SH-SY5Y (cell line): ENCODE measurements at regions not wholly inside any gene's neighbourhood (a gene's known extent, or its start where the extent isn't known, plus 50 kb on each side); places are given as distances from the start of the nearest gene placed in this dataset.

Source experiments
- GATA2 ChIP-seq: IDR thresholded peaks from 2 replicates; pipeline ENCODE4 v1.6.1; 2011; ENCODE audit warnings: mild to moderate bottlenecking, low read depth, low read length
- GATA3 ChIP-seq: IDR thresholded peaks from 2 replicates; pipeline ENCODE4 v1.6.1; 2011; ENCODE audit warnings: low read depth, mild to moderate bottlenecking, low read length, moderate library complexity

DNA sequence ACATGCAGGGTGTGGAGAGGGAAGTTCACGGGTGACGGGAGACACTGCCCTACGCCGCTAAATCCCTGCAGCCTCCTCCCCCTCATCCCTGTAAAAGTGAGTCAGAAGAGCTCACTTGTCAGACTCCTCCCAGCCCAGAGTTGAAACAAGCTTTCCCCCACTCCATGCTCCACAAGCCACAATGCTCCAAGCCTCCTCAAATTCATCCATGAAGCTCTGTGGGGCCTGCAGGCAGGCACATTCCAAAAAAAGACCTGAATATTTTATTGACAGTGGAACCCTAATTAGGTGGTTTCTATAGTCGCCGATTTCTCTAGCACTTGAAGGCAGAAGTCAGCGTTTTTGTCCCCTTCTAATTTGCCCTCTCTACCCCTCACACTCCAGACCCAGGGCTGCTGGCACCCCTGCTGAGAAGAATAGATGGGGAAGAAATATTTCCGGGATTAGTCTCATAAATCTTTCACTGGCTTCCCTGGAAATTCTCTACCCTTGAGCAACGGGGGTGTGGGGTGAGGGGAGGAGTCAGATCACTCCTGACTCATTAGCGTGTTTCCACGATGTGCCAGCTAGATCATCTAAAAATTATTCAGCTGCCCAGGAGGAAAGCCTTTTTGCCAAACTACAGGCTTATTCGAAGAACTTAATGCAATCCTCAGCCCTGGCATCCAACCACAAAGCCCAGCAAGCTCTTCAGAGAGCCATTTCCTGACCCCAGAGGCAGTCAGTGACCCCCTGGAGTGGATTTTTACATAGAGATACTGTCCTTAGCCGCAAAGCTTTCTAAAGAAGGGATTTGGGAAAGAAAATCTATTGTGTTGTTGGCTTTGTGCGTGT is 97.1 kb downstream of the ENC1 start:
- TF ChIP-seq GATA3 (no peak), GATA2 (no peak)

DNA sequence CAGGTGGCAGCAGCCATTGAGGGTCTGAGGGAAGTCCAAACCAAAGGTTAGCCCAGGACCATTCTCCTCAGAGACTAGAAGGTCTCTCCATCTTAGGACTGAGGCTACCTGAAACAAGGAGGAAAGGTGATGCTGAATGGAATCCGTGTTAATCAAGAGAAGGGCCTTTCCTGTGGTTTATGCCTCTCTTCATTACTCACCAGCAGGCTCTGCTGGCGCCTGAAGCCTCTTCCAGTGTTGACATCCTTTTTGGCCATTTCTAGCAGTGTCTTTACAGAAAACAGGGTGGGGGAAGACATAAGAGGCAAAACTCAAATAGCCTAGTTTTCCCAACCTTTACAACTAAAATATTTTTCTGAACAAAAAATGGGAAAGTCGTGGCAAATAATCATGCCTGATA is 98.0 kb downstream of the ENC1 start:
- no peak for TF ChIP-seq GATA2
- no peak for TF ChIP-seq GATA3

DNA sequence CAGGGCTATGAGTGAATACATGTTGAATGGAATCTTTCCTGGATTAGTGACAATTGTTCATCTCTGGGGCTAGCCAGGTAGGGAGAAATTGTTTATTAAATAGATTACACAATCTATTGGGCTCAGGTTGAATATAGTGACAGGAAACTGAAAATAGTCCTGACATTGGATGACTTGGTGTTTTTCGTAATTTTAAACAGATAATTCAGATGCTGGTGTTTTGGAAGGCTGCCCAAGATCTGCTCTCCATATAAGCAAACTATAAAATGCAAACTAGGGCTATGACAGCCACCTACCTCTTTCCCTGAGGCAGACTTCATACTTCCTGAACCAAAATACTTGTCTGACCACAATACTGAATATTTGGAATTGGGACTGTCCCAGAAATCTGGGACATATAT is 99.1 kb downstream of the ENC1 start:
- TF ChIP-seq GATA2: no peak
- TF ChIP-seq GATA3: no peak

DNA sequence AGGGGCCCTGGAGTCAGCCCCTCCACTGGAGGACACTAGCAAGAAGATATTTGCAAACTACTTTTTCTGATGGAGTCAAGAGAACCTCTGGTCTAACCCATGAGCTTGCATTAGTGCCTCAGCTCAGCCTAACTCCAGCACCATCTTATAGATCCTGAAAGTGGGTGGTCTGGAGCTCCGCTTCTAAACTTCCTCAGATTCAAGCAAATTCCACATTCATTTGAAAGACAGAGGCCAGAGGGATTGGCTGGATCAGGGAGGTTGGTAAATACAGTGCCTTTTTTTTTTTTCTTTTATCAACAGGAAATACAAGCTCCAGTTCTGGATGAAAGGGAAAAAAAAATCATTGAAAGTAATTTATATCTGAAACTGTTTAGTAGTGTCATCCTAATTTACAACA is 99.9 kb downstream of the ENC1 start:
- TF ChIP-seq GATA2 (no peak), GATA3 (no peak)

DNA sequence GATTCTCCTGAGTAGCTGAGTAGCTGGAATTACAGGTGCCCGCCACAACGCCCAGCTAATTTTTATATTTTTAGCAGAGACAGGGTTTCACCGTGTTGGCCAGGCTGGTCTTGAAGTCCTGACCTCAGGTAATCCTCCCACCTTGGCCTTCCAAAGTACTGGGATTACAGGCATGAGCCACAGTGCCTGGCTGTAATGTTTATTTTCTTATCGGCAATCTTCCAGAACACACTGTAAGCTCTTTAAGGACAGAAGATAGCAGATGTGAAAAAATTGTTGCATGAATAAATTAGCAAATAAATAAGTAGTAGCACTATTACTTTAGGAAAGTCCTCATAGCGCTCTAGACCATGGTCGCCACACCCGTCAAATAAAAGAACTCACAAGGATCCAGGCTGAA is 100.5 kb downstream of the ENC1 start:
- no peak for TF ChIP-seq GATA2
- no peak for TF ChIP-seq GATA3

DNA sequence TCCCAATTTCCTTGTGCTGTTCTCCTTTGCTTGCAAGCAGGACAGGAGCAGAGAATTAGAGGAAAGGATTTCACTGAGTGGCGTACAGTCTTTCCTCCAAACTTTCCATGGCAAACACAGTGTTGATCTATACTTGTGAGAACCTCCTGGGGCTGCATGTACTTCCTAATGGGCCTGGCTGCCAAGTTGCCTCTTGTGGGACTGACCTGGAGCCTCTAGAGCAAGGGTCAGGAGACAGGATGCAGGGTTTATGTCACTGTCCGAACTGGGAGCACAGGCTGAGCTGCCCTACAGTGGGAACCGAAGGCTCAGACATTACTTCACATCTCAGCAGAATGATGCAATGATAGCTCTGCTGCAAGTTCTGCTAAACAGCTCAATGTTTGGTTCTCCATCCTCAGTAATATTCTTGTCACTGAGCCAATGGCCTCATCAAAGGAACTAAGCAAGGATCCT is 102.3 kb downstream of the ENC1 start:
- TF ChIP-seq GATA2 (no peak), GATA3 (no peak)

DNA sequence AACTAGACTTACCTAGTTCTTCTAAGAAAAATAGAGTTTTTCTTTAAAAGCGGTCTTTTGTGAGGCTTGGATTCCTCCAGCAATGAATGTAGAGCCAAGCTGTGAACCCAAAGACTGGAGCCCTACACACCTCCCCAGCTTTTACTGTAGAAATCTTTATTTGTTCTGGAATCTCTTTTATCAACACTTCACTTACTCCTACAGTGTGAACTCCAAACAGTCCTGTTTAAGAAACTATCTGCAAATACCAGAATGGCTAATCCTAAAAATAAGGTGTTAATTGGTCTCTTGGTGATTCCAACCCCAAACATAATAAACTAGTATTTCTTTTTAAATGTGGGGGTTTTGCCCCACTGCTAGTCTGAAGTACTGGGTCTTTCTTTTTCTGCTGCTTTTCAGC is 103.9 kb downstream of the ENC1 start:
- no peak for TF ChIP-seq GATA3
- no peak for TF ChIP-seq GATA2

DNA sequence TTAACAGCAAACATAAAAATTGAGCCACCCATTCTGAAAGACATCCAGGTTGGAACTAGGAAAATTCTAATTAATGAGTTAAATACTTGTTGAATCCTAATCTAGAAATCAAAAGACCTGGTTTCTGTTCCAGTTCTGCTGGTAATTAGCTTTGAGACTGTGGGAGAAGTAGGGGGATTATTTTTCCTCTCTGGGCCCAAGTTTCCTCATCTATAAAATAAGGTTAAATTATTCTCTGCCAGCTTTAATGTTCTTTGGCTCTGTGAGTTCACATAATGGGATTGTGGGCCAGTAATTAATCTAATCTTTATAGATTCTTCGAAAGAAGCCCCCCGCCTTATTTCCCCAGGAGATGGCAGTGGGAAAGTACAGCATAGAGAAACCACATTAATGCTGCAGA is 104.6 kb downstream of the ENC1 start:
- no peak for TF ChIP-seq GATA2
- TF ChIP-seq GATA3: no peak

DNA sequence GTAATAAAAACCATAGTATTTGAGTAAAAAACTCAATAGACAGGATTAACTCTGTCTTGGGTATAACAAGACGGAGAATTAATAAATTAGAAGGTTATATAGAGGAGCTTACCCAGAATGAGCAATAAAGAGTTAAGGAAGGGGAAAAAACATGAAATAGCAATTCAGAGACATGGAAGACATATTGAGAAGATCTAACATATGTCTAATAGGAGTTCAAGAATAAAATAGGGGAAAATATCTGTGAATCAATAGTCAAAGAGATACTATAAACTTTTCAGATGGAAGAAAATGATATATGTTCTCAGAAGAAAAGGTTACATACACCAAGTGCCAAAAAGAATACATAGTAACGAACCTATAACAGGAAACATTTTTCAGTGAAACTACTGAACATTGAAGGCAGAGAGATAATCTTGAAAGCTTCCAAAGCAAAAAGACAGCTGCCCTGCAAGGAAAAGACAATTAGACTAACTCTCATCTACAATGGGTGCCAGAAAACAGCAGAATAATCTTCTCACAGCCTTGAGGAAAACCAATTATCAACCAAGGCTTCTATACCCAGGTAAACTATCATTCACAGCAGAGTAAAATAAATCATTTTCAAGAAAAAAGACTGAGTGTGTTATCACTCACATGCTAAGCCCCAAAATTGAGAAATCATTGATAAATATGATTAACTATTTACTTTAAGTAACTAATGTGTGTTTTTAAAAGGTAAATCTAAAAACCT is 106.0 kb downstream of the ENC1 start:
- no peak for TF ChIP-seq GATA2
- TF ChIP-seq GATA3: no peak

DNA sequence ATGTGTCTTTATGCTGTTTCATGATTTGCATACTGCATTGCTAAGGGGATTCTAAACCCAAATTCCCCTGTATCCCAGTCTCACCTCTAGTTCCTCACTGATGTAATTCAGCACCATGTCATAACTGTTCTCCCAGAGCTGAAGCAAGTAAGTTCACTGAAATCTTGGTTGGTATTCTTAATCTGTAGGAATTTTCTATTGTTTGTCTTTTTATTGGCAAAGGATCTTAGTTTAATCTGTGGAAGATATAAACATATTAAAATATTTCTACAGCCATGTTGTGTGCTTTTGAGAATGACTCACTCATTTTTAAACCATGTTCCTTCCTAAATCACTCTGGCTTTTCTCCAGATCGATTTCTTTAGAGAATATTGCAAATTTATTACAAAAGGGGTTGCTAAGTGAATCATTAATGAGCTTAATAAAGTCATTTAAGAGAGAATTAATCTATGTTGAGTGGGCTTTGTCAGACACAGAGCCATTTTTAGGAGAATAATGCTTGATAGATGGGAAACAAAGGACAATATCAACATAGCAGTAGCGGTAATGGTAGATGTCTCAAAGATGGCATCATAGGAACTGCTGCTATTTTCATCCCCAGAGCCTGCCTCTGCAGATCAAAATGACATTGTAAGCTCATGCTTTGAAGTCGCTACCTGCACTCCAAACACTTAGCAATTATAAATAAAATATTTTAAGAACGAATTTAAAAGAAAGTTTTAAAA is 110.0 kb downstream of the ENC1 start:
- no peak for TF ChIP-seq GATA2
- TF ChIP-seq GATA3: no peak

DNA sequence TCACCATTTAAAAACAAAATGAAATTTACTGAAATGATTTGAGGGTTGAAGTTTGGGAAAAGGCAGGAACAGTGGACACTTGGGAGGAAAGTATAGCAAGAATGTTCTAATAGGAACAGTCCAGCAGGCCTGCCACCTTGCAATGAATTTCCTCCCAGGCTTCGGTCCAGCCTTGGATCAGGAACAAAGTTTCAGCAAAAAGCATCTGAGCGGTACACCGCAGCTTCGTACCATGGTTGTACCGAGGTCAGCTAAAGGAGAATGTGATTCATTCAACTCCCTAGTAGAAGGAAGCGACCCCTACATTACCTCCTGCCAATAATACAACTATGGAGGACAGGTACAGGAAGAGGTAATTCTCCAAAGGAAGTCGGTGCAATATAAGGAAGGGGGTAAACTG is 111.4 kb downstream of the ENC1 start:
- TF ChIP-seq GATA2 (no peak), GATA3 (no peak)

DNA sequence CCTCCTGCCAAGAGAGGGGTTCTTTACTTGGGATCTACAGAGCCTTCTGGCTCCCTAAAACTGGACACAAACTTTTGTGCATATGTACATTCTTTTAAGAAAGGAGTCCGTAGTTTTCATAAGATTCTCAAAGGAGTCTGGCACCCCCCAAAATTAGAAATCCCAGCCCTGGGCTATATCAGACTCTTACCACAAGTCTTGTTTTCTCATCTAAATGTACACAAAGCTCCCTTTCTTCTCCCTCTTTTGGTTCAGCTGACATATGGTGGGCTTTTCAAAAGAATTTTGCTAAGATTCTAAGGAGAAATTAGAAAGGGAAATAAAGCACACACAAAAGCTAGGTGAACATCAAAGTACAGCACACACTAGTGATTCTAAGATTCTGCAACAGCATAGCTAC is 114.4 kb downstream of the ENC1 start:
- TF ChIP-seq GATA3: no peak
- no peak for TF ChIP-seq GATA2

DNA sequence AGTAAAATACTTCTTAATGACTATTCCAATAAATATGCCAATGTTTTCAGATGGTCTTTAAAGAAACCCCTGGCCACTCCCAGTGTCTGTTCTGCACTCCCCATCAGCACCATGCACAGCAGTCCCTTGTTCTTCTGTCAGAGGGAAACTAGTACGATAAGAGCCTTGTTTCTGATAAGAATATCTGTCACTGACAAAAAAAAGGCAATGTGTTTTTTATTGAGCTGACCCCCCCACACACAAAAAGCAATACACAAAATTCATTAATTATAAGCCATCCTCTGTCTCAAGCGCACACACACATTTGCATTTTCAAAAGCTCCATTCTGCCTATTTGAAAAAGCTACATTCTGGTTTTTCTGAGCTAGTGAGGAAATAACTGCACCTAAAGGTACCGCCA is 119.1 kb downstream of the ENC1 start:
- TF ChIP-seq GATA2: no peak
- no peak for TF ChIP-seq GATA3

DNA sequence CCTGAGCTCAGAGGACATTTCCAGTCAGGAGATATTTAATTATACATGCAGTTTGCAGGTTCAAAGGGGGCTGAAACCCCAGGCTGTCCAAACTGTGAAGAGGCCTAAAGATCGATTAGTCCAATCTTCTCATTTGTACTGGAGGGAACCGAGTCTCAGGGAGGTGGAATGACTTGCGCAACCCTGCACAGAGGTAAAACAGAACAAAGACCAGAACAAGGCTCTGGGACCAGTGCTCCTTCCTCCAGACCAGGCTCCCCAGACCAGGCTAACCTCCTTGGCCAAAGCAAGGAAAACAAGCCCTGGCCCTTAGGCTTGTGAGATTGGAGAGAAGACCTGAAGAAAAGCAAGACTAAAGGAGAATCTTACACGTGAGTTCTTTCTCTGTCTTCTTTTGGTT is 120.8 kb downstream of the ENC1 start:
- TF ChIP-seq GATA2 (no peak), GATA3 (no peak)
